ENCODE measurements at regions not wholly inside any gene's neighbourhood (a gene's known extent, or its start where the extent isn't known, plus 50 kb on each side); places are given as distances from the start of the nearest gene placed in this dataset.

DNA sequence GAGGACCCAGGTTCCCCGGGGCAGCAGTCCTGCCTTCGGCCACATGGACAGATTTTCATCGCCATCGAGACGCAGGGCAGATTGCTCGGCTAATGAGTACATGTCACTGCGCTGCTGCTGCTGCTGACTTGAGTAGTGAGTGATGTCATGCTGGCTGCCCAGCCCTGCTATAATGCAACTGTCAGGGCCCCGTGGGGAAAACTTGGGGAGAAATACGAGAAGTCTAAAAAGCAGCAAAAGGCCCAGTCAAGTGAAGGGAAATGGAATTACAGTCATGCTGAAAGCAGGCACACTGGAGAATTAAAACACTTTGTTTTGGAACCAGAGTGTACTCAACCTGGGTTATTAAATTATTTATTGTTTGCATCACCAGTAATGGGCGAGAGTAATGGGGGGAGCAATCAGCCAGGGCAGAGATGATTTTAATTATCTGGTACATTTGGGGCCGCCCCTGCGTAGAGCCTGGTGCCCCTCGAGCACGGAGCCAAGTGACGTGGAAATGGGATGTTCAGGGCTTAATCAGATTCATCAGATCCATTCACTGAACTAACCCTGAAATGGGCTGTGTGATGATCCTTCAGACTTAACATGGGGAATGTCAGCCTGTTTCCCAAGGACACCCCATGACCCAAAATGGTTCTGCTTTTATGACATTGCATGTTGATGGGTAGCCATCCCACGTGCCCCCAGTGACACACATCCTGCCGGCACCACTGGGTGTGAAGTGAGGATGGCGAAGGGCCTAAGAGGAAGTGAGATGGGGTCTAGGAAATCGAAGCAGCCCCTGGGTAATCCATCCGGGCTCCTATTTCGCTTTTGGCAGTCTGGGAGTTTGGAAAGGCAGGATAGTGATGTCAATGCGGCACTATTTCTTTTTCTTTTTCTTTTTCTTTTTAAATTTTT is 241.6 kb upstream of the CADM1 start:
- DNase-seq (no peak), ATAC-seq (ENCODE audit: low read depth in 2 of 2) (no peak)
- H3K36me3 Mint-ChIP-seq = no peaks in the 10 kb centered on the region
- no peaks in the 10 kb centered on the region for H3K4me1 Mint-ChIP-seq
- no peak overlapping the region for H3K4me3 Mint-ChIP-seq
- peak overlapping the region in 1 of 6 donors; percentile 49 for H3K27ac Mint-ChIP-seq
- peaks cover 0 to 20% (median 3%) of the 10 kb centered on the region in 7 donors for H3K9me3 Mint-ChIP-seq
- H3K27me3 Mint-ChIP-seq = peaks cover 0 to 4% (median 4%) of the 10 kb centered on the region in 3 donors

DNA sequence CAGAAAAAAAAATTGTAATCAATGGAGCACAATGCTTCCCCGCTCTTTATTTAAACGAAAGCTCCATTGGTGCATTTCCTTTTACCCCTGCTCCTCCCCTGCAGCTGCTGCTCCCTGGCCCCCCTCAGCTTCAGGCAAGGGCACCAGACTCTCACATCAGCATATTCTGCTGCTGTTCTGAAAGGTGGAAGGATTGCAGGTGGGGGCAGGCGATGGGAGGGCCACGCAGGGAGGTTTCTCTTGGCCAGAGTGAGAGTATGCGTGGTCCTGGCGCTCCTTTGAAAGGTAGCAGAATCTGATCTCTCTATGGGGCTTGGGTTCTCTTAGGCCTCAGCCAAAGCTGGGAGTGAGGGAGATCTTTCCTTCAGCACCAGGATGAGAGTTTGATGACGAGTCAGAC is 240.9 kb upstream of the CADM1 start:
- Mint-ChIP-seq H3K27ac (no peak overlapping the region), H3K27me3 (peaks cover 0 to 4% (median 0%) of the 10 kb centered on the region in 3 donors), H3K36me3 (no peaks in the 10 kb centered on the region), H3K4me3 (no peak overlapping the region), H3K4me1 (no peaks in the 10 kb centered on the region), H3K9me3 (peaks cover 0 to 13% (median 3%) of the 10 kb centered on the region in 7 donors)
- DNase-seq (no peak), ATAC-seq (ENCODE audit: low read depth in 2 of 2) (no peak)

DNA sequence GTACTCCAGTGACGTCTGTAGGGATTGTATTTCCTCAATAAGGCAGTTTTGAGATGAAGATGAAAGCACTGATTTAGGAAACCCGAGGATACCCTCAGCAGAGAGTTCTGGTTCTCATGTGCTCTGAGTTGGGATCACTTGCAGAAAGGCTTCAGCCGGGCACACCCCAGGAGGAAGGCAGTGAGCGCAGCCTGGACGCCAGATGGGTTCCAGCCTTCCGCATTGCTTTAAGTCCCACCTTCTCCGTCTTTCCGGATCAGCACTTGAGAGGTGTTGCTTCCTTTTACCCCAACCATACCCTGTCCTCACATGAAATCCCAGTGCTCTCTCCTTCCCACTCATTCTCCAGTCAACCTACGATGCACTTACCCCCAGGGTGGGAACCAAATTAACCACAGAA is 239.5 kb upstream of the CADM1 start:
- H3K27me3 Mint-ChIP-seq = peaks cover 0 to 4% (median 0%) of the 10 kb centered on the region in 3 donors
- peaks cover 0 to 5% (median 3%) of the 10 kb centered on the region in 7 donors for H3K9me3 Mint-ChIP-seq
- H3K4me3 Mint-ChIP-seq = no peak overlapping the region
- no peak overlapping the region for H3K27ac Mint-ChIP-seq
- no peaks in the 10 kb centered on the region for H3K36me3 Mint-ChIP-seq
- ATAC-seq (ENCODE audit: low read depth in 2 of 2) = no peak
- no peak for DNase-seq
- no peaks in the 10 kb centered on the region for H3K4me1 Mint-ChIP-seq

DNA sequence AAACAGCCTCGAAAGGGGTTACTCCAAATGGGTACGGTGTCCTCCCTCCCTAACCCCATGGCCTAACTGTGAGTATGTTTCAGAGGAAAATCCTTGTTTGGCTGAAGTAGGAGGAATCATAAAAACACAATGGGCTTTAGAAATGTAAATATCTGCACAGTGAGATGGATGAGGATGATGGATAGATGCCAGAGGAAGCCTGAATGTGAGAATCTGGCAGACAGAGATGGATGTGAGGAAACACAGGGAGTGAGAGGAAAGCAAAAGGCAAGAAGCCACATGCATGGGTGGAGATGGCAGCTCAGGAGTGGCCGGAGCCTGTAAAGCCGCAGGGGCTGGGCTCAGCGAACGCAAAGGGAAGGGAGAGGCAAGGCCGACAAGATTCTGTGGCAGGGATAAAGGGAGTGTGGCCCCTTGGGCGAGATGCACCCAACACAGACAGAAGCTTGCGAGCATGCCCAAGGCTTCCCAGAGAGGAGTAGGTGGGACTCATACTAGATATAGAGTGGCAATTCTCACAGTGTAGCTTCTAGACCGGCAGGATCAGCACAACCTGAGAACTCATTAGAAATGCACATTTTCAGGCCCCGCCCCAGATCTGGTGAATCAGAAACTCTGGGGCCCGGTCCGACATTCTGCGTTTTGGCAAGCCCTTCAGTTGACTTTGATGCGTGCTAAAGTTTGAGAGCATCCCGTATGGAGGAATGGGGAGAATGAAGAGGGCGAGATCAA is 237.3 kb upstream of the CADM1 start:
- no peaks in the 10 kb centered on the region for H3K4me1 Mint-ChIP-seq

DNA sequence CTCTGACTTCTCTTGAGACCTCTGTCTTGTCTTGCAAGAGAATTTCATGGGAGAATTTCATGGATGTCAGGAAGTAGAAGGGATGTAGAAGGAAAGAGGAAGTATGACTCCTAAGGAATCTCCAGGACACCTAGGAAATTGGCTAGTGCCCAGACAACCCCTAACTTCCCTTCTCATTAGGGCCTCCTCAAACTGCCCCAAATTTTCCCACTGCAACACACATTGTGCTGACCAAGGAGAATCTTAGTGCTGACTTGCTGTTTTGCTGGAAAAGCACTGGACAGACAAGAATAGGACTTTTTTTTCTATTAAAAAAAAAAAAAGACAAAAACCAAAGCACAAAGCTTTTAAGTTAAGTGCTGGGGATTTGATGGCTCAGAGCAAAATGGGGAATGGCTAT is 236.1 kb upstream of the CADM1 start:
- ATAC-seq (ENCODE audit: low read depth in 2 of 2) (no peak), DNase-seq (no peak)
- Mint-ChIP-seq H3K27me3 (peaks cover 0 to 4% (median 0%) of the 10 kb centered on the region in 3 donors), H3K4me1 (no peaks in the 10 kb centered on the region), H3K9me3 (peaks cover 0 to 9% (median 3%) of the 10 kb centered on the region in 7 donors), H3K4me3 (no peak overlapping the region), H3K27ac (no peak overlapping the region), H3K36me3 (no peaks in the 10 kb centered on the region)

More for the DNA sequence above, 237.3 kb upstream of the CADM1 start:
- ATAC-seq (ENCODE audit: low read depth in 2 of 2) (no peak), DNase-seq (no peak)
- H3K9me3 Mint-ChIP-seq = peaks cover 0 to 9% (median 3%) of the 10 kb centered on the region in 7 donors
- H3K27ac Mint-ChIP-seq = no peak overlapping the region
- H3K36me3 Mint-ChIP-seq = no peaks in the 10 kb centered on the region
- H3K4me3 Mint-ChIP-seq = no peak overlapping the region
- peaks cover 0 to 4% (median 0%) of the 10 kb centered on the region in 3 donors for H3K27me3 Mint-ChIP-seq

DNA sequence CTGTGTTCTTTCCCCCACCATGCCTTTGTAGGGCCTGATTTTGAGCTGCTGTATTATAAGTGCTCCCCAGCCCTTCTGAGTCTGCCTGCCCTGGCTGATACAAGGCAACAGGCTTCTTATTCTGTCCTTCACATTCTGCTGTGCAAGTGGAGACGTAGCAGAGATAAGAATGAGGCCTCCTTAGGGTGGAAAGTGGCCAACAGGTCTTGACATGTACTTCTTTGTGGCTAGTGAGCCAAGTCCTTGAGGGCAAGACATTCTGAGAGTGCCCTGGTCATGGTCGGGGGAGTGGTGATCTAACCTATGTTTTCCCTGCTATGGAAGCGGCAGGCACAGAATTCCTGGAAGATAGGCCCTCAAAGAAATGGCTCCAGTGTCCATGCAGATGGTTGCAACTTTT is 235.7 kb upstream of the CADM1 start:
- H3K36me3 Mint-ChIP-seq = no peaks in the 10 kb centered on the region
- peak overlapping the region in 1 of 8 donors; percentile 44 for H3K4me3 Mint-ChIP-seq
- ATAC-seq (ENCODE audit: low read depth in 2 of 2) = no peak
- peaks cover 0 to 4% (median 0%) of the 10 kb centered on the region in 3 donors for H3K27me3 Mint-ChIP-seq
- H3K4me1 Mint-ChIP-seq = no peaks in the 10 kb centered on the region
- H3K27ac Mint-ChIP-seq = no peak overlapping the region
- peaks cover 0 to 9% (median 3%) of the 10 kb centered on the region in 7 donors for H3K9me3 Mint-ChIP-seq
- DNase-seq = no peak

DNA sequence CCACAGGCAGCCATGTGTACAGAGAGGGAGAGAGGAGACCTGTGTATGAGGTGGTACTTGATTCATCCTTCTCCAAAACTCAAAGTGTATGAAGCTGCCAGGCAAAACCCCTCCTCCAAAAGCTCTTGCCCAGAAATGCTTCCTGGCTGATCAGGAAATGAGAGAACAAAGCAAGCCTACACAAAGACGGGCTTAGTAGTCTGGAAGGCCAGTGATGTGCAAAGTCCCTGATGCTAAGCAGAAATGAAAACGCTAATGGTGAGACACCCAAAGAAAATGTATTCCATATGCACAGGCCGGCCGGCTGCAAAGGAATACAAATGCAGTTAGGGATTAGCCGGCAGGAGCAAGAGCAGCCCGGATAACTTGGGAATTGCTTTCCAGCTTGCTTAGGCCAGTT is 234.9 kb upstream of the CADM1 start:
- Mint-ChIP-seq H3K9me3 (peaks cover 0 to 9% (median 3%) of the 10 kb centered on the region in 7 donors), H3K27me3 (peaks cover 0 to 4% (median 0%) of the 10 kb centered on the region in 3 donors), H3K36me3 (no peaks in the 10 kb centered on the region), H3K4me3 (no peak overlapping the region), H3K4me1 (no peaks in the 10 kb centered on the region), H3K27ac (no peak overlapping the region)
- no peak for ATAC-seq (ENCODE audit: low read depth in 2 of 2)
- DNase-seq = no peak

DNA sequence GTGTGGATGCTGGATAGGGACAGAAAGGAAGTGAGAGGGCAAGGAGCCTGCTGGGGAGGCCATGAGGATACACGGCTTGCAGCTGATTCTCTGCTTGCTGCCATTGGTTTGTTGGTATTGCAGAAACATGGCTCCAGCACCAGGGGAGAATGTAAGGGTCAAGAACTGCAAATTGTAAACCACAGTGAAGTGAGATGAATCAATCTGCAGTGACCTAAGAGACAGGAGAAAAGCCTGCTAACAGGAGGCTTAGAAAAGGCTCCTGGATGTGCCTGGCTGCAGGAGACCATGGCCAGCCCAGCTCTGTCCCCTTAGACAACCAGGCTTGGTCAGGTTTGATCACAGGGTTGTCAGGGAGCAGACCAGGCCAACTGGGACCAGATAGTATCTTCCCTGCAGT is 233.7 kb upstream of the CADM1 start:
- Mint-ChIP-seq H3K36me3 (no peaks in the 10 kb centered on the region), H3K9me3 (peaks cover 0 to 9% (median 3%) of the 10 kb centered on the region in 7 donors), H3K27me3 (peaks cover 0 to 4% (median 0%) of the 10 kb centered on the region in 3 donors), H3K4me3 (no peak overlapping the region), H3K27ac (no peak overlapping the region), H3K4me1 (no peaks in the 10 kb centered on the region)
- DNase-seq = no peak
- ATAC-seq (ENCODE audit: low read depth in 2 of 2) = no peak

DNA sequence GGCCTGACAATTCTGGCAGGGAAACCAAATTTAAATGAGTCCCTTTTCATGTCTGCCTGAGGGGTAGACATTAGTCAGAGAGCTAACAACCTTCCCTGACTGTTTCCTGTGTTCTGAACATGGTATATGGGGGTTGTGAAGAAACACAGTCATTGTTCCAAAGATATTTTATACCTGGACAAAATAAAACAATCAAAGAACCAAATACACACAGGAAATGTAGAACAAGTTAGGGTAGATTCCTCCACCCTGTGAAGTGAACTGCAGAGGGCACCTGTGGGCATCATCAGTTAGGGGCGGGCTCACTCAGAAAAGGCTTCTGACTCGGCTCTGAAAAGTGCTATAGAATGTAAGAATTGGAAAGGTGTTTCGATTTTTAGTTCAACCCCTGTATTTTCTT is 231.9 kb upstream of the CADM1 start:
- no peak for DNase-seq
- H3K27ac Mint-ChIP-seq = no peak overlapping the region
- peaks cover 0 to 8% (median 5%) of the 10 kb centered on the region in 7 donors for H3K9me3 Mint-ChIP-seq
- H3K4me1 Mint-ChIP-seq = no peaks in the 10 kb centered on the region
- no peak for ATAC-seq (ENCODE audit: low read depth in 2 of 2)
- no peak overlapping the region for H3K4me3 Mint-ChIP-seq
- H3K27me3 Mint-ChIP-seq = no peaks in the 10 kb centered on the region
- no peaks in the 10 kb centered on the region for H3K36me3 Mint-ChIP-seq

DNA sequence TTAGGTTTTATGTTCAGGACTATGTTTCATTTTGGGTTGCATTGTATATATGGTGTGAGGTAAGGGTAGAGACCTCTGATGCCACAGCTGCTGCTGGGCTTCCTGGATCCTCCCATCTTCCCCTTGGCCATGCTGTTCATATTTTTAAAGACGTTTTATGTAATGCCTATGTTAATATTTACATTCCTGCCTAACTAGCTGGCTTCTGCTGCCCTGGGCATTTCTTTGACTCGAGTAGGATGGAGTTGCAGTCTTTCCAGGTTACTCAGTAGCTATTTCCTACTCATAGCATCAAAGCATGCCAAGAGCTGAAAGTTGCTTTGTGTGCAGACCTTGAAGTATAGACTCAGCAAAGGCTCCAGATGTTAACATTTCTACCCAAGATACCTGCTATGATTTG is 220.5 kb upstream of the CADM1 start:
- Mint-ChIP-seq H3K4me3 (no peak overlapping the region), H3K27ac (no peak overlapping the region), H3K27me3 (peaks cover 0 to 8% (median 0%) of the 10 kb centered on the region in 3 donors), H3K9me3 (peaks cover 0 to 6% (median 4%) of the 10 kb centered on the region in 7 donors), H3K4me1 (no peaks in the 10 kb centered on the region), H3K36me3 (no peaks in the 10 kb centered on the region)
- no peak for DNase-seq
- no peak for ATAC-seq (ENCODE audit: low read depth in 2 of 2)

DNA sequence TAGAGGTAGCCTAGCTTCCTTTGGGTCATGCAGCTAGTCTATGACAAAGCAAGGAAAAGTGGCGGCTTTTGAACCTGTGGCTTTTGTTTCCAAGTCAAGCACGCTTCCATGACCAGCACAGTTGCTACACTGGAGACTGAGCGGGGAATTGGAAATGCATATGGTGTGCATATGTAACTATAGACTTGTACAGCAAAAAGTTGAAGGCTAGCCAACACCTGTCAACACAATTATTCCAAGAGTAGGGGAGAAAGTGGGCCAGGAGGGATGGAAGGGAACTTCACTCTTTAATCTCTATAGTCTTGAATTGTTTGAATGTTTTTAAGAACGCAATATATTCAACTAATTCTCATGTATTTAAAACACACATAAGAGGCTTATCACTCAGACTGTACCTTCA is 218.5 kb upstream of the CADM1 start:
- H3K27ac Mint-ChIP-seq = no peak overlapping the region
- H3K4me3 Mint-ChIP-seq = no peak overlapping the region
- peaks cover 0 to 8% (median 0%) of the 10 kb centered on the region in 3 donors for H3K27me3 Mint-ChIP-seq
- H3K4me1 Mint-ChIP-seq = no peaks in the 10 kb centered on the region
- H3K9me3 Mint-ChIP-seq = peaks cover 0 to 10% (median 2%) of the 10 kb centered on the region in 7 donors
- no peaks in the 10 kb centered on the region for H3K36me3 Mint-ChIP-seq
- ATAC-seq (ENCODE audit: low read depth in 2 of 2) (no peak), DNase-seq (no peak)

DNA sequence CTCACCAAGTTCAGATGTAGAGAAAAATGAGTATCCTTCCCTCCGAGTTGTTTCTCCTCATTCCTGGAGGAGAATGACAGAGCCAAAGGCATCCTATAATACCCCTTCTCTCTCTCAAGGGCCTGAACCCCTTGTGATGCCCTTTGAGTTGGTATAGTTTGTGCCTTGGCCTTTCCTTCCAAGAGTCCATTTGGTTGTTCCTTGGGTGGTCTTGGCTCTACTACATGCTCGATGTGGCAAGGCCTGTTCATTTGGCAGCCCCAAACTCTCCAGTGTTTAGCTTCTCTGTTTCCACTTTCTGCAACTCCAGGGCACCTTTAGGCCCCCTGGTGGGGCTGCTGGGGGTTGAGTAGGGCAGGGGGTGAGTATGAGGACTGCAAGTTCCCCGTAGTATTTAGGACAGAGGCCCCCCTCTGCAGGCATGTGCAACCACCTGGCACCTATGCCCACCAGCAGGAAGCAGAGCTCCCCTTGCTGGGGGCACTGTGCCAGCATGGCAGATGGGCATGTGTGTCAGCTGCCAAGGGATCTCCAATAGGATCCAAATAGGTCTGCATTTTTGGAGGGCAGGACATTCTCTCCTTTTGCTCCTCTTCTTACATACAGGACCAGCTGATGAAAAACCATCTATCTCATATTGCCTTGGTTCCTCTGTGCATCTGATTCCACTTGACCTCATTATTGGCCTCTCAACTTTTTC is 217.2 kb upstream of the CADM1 start:
- Mint-ChIP-seq H3K36me3 (no peaks in the 10 kb centered on the region), H3K4me3 (no peak overlapping the region), H3K27me3 (peaks cover 0 to under 1% (median 0%) of the 10 kb centered on the region in 3 donors), H3K9me3 (peaks cover 0 to 14% (median 2%) of the 10 kb centered on the region in 7 donors), H3K4me1 (no peaks in the 10 kb centered on the region), H3K27ac (no peak overlapping the region)
- ATAC-seq (ENCODE audit: low read depth in 2 of 2) = no peak
- no peak for DNase-seq

DNA sequence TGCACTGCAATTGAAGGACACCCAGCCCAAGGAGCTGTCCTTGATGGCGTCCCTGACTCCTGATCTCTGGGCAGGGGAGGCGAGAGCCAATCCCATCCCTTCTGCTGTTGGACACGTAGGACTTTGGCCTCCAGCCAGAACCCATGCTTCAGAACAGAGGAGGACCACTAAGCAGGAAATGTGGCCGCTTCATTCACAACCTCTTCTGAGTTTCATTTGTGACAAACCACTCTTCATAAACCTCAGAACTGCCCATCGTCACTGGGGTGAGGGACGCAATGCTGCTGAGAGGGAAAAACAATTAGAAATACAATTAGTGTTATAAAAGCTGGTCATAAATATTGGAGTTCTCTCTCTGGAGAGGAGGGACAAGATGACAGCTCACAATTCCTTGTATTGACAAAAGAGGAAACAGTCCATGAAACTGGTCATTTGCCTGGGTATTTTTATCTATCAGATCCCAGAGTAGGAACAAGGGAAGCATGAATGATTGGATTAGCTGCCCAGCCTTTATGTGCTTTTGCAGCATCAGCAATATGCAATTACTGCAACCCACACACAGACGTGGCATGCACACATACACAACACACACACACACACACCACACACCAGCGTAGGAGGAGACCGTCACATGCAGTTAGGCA is 216.5 kb upstream of the CADM1 start:
- DNase-seq = no peak
- H3K4me3 Mint-ChIP-seq = no peak overlapping the region
- H3K27ac Mint-ChIP-seq = no peak overlapping the region

More for the DNA sequence above, 216.5 kb upstream of the CADM1 start:
- H3K9me3 Mint-ChIP-seq = peaks cover 0 to 15% (median 2%) of the 10 kb centered on the region in 7 donors
- H3K27me3 Mint-ChIP-seq = no peaks in the 10 kb centered on the region
- H3K36me3 Mint-ChIP-seq = no peaks in the 10 kb centered on the region
- no peaks in the 10 kb centered on the region for H3K4me1 Mint-ChIP-seq
- no peak for ATAC-seq (ENCODE audit: low read depth in 2 of 2)
